IPS DF 6.9 (cell line): ENCODE measurements at regions not wholly inside any gene's neighbourhood (a gene's known extent, or its start where the extent isn't known, plus 50 kb on each side); places are given as distances from the start of the nearest gene placed in this dataset.

ENCODE experiments used
- DNase-seq: peaks from one replicate; pipeline ENCODE4 v3.0.0-alpha.2; 2013; ENCODE audit warnings: low read depth, low spot score
- H3K27ac ChIP-seq: one replicate; pipeline ENCODE4 v1.5.1; 2013; ENCODE audit warnings: low read length, control low read depth
- H3K27me3 ChIP-seq: 2 replicates; pipeline ENCODE4 v1.6.1; 2013; ENCODE audit warnings: mild to moderate bottlenecking, low read length; ENCODE audit not compliant: control insufficient read depth, insufficient read depth
- H3K36me3 ChIP-seq: 2 replicates; pipeline ENCODE4 v1.6.1; 2013; ENCODE audit warnings: low read length; ENCODE audit not compliant: control insufficient read depth, insufficient read depth
- H3K4me1 ChIP-seq: 2 replicates; pipeline ENCODE4 v1.6.1; 2013; ENCODE audit warnings: low read length; ENCODE audit not compliant: control insufficient read depth, insufficient read depth
- H3K4me3 ChIP-seq: 2 replicates; pipeline ENCODE4 v1.5.1; 2013; ENCODE audit warnings: mild to moderate bottlenecking, low read length
- H3K9me3 ChIP-seq: 2 replicates; pipeline ENCODE4 v1.6.1; 2013; ENCODE audit warnings: low read length, inconsistent platforms; ENCODE audit not compliant: control insufficient read depth, insufficient read depth
- WGBS: extraction: QIAGEN DNeasy Blood & Tissue Kit; methylation state at CpG from one replicate; pipeline ENCODE4 v1.1.7; 2013; ENCODE audit warnings: mixed read lengths, missing lambda C conversion rate; ENCODE audit not compliant: insufficient read length, insufficient coverage; 5-methylcytosine and 5-hydroxymethylcytosine counted together

GRCh38 chr9:115765060-115765459 is 388.5 kb upstream of the PAPPA start:
- no peak overlapping the region for H3K4me3 ChIP-seq
- H3K9me3 ChIP-seq: no peaks in the 10 kb centered on the region
- WGBS: 100% methylated on average over 1 of the region's 2 CpGs
- DNase-seq: no peak
- no peaks in the 10 kb centered on the region for H3K36me3 ChIP-seq
- no peak overlapping the region for H3K27ac ChIP-seq
- no peaks in the 10 kb centered on the region for H3K27me3 ChIP-seq
- no peaks in the 10 kb centered on the region for H3K4me1 ChIP-seq

GRCh38 chr9:115766370-115766955 is 387.1 kb upstream of the PAPPA start:
- H3K4me1 ChIP-seq: no peaks in the 10 kb centered on the region

GRCh38 chr9:115770521-115770920 is 383.1 kb upstream of the PAPPA start:
- Histone ChIP-seq H3K9me3 (no peaks in the 10 kb centered on the region), H3K4me3 (no peak overlapping the region), H3K27me3 (no peaks in the 10 kb centered on the region), H3K36me3 (no peaks in the 10 kb centered on the region), H3K4me1 (no peaks in the 10 kb centered on the region), H3K27ac (no peak overlapping the region)
- WGBS: no CpG with 5 or more reads among the region's 2 CpGs
- DNase-seq: no peak

More at GRCh38 chr9:115766370-115766955, 387.1 kb upstream of the PAPPA start:
- no peak for DNase-seq
- Histone ChIP-seq H3K4me3 (no peak overlapping the region), H3K27me3 (no peaks in the 10 kb centered on the region), H3K27ac (no peak overlapping the region), H3K9me3 (no peaks in the 10 kb centered on the region), H3K36me3 (no peaks in the 10 kb centered on the region)
- WGBS: no CpG with 5 or more reads among the region's 5 CpGs

DNA sequence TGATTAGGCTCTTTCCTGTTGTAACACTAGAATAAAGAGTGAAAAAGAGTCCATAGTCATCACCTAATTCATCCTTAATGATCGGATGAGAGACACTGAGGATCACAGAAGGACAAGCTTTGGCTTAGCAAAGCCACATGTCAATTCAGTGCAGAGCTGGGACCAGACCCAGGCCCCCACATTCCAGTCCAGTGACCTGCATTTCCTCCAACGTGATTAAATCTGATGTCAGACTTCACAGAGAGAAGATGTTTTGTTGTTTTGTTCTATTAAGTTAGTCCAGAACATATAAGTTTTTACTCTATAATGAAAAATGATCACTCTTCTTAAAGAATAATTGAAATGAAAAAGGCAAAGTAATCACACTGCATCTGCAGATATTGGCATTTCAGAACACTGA is 377.9 kb upstream of the PAPPA start:
- Histone ChIP-seq H3K27ac (no peak overlapping the region), H3K4me3 (no peak overlapping the region), H3K9me3 (no peaks in the 10 kb centered on the region), H3K4me1 (no peaks in the 10 kb centered on the region), H3K27me3 (no peaks in the 10 kb centered on the region), H3K36me3 (no peaks in the 10 kb centered on the region)
- DNase-seq: no peak
- WGBS: no CpG with 5 or more reads among the region's 2 CpGs

GRCh38 chr9:115777610-115778009 is 376.0 kb upstream of the PAPPA start:
- Histone ChIP-seq H3K27ac (no peak overlapping the region), H3K27me3 (no peaks in the 10 kb centered on the region), H3K4me1 (no peaks in the 10 kb centered on the region), H3K9me3 (no peaks in the 10 kb centered on the region), H3K36me3 (no peaks in the 10 kb centered on the region), H3K4me3 (no peak overlapping the region)
- WGBS: no CpG with 5 or more reads among the region's 2 CpGs
- DNase-seq: no peak

- no peak for DNase-seq
- no peaks in the 10 kb centered on the region for H3K9me3 ChIP-seq
- H3K27ac ChIP-seq: no peak overlapping the region
- no peak overlapping the region for H3K4me3 ChIP-seq
- no peaks in the 10 kb centered on the region for H3K27me3 ChIP-seq
- WGBS: no CpG with 5 or more reads among the region's 4 CpGs
- H3K4me1 ChIP-seq: no peaks in the 10 kb centered on the region
- H3K36me3 ChIP-seq: no peaks in the 10 kb centered on the region
Observed at GRCh38 chr9:115781070-115781736, 372.4 kb upstream of the PAPPA start.

DNA sequence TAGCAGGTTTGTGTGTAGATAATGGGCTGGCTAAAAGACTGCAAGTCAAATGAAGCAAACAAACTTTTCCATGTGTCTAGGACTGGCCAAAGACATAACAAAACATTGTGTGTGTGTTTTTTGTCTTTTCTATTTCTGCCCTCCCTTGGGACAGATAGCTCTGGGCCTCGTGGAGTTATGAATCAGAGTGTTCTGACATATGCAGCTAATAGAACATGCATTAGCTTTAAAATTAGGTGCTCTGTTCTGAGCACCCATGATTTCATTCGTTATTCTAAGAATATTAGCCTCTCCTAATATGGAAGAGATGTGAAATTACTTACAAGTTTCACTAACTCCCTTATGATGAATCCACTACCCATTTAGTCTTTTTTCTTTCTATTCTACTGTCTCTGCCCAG is 367.3 kb upstream of the PAPPA start:
- Histone ChIP-seq H3K36me3 (no peaks in the 10 kb centered on the region), H3K4me1 (no peaks in the 10 kb centered on the region), H3K27ac (no peak overlapping the region), H3K9me3 (no peaks in the 10 kb centered on the region), H3K27me3 (no peaks in the 10 kb centered on the region), H3K4me3 (no peak overlapping the region)
- no CpG with 5 or more reads among the region's 2 CpGs for WGBS
- DNase-seq: no peak

DNA sequence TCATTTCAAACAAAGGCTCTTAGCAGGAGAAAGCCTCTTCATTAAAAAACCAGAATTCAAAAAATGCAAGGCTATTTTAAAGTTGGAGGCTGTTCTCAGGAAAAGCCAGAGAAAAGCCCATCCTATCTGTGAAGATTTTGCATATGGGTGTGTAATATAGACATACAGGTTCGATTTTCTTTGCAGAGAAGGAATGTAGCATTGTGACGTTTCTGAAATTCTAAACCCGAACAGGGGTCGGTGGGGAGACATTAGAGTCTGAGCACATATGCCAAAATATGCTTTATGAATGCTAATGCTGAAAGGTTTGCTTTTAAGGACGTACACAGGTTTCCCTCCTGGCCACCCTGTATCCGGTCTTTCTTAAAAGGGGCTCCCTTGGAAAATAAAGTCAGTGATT is 363.1 kb upstream of the PAPPA start:
- no CpG with 5 or more reads among the region's 6 CpGs for WGBS
- no peak for DNase-seq
- Histone ChIP-seq H3K27me3 (no peaks in the 10 kb centered on the region), H3K27ac (no peak overlapping the region), H3K9me3 (no peaks in the 10 kb centered on the region), H3K4me1 (no peaks in the 10 kb centered on the region), H3K36me3 (no peaks in the 10 kb centered on the region), H3K4me3 (no peak overlapping the region)

GRCh38 chr9:115794921-115795475 is 358.6 kb upstream of the PAPPA start:
- no CpG with 5 or more reads among the region's 1 CpG for WGBS
- H3K27me3 ChIP-seq: no peaks in the 10 kb centered on the region
- DNase-seq: no peak

GRCh38 chr9:115799734-115800133 is 353.9 kb upstream of the PAPPA start:
- no peak overlapping the region for H3K27ac ChIP-seq
- H3K36me3 ChIP-seq: no peaks in the 10 kb centered on the region
- WGBS: no CpG with 5 or more reads among the region's 1 CpG
- no peaks in the 10 kb centered on the region for H3K9me3 ChIP-seq
- H3K4me3 ChIP-seq: no peak overlapping the region
- no peaks in the 10 kb centered on the region for H3K4me1 ChIP-seq
- no peak for DNase-seq
- H3K27me3 ChIP-seq: no peaks in the 10 kb centered on the region

More at GRCh38 chr9:115794921-115795475, 358.6 kb upstream of the PAPPA start:
- Histone ChIP-seq H3K4me3 (no peak overlapping the region), H3K9me3 (no peaks in the 10 kb centered on the region), H3K27ac (no peak overlapping the region), H3K36me3 (no peaks in the 10 kb centered on the region), H3K4me1 (no peaks in the 10 kb centered on the region)

DNA sequence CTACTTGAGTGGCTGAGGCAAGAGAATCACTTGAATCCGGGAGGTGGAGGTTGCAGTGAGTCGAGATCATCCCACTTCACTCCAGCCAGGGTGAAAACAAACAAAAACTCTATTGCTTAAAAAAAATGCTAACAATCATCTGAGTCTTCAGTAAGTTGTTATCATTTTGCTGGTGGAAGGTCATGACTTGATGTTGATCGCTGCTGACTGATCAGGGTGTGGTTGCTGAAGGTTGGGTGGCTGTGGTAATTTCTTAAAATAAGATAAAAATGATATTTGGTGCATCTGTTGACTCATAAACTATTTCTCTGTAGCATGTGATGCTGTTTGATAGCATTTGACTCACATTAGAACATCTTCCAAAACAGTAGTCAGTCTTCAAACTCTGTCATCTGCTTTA is 349.4 kb upstream of the PAPPA start:
- Histone ChIP-seq H3K9me3 (no peaks in the 10 kb centered on the region), H3K27ac (no peak overlapping the region), H3K4me3 (no peak overlapping the region), H3K4me1 (no peaks in the 10 kb centered on the region), H3K36me3 (no peaks in the 10 kb centered on the region), H3K27me3 (no peaks in the 10 kb centered on the region)
- no CpG with 5 or more reads among the region's 3 CpGs for WGBS
- no peak for DNase-seq
